HCT116 (cell line): ENCODE measurements at regions not wholly inside any gene's neighbourhood (a gene's known extent, or its start where the extent isn't known, plus 50 kb on each side); places are given as distances from the start of the nearest gene placed in this dataset.
"Not testable (repeated sequence)": the region's sequence is repeated elsewhere in the genome, so short reads cannot be mapped to it uniquely, and the experiment has no call there.

ENCODE experiments used
- ATAC-seq: fragments of 200-7000 bp; cut with Tn5 transposase; 2 replicates; pipeline ENCODE4 v1.9.1; 2020; ENCODE audit warnings: mild to moderate bottlenecking, moderate library complexity
- BruUV-seq: library from RNA; stranded (reverse); fragments of 400-500 nt; replicated peaks from 2 replicates; lab custom pipeline; 2021; lab: Mats Ljungman, UMichigan
- CTCF ChIA-PET: fragments of 300-600 bp; sonication (Branson Sonifier 250); formaldehyde crosslinking; loops from one replicate; lab custom pipeline; 2021; ENCODE audit warnings: antibody characterized with exemption; lab: Charles Lee
- POLR2A ChIA-PET: fragments of 300-600, 350-600 bp; sonication (Branson Sonifier 250); formaldehyde crosslinking; loops from one replicate; lab custom pipeline; 2021; ENCODE audit warnings: antibody characterized with exemption; lab: Charles Lee
- RAD21 ChIA-PET, 2 experiments: fragments of 300-600 bp; sonication (Branson Sonifier 250); formaldehyde crosslinking; loops; one replicate each; lab custom pipeline; 2023; ENCODE audit warnings: low total read pairs in 2 of 2; ENCODE audit not compliant: uncharacterized antibody in 2 of 2, unreplicated experiment in 2 of 2, low non-redundant PET in 1 of 2; lab: Charles Lee
- DNase-seq: peaks from one replicate; pipeline ENCODE4 v3.0.0-alpha.2; 2010; ENCODE audit warnings: low read depth, low spot score
- H2AFZ ChIP-seq: fragments of 200-600 bp; shearing (Covaris generic), sonication (generic); 2 replicates; pipeline ENCODE4 v1.6.1; 2017; ENCODE audit warnings: low read depth, mixed run types, mixed read lengths, antibody characterized with exemption, low read length; ENCODE audit not compliant: poor library complexity, severe bottlenecking
- H3K27ac ChIP-seq: 2 replicates; pipeline ENCODE4 v1.5.1; 2012; ENCODE audit warnings: low read depth, low read length
- H3K27me3 ChIP-seq: fragments of 200-600 bp; sonication (generic); 2 replicates; pipeline ENCODE4 v1.6.1; 2016; ENCODE audit warnings: mixed run types, low read length, mixed read lengths; ENCODE audit not compliant: insufficient read depth
- H3K36me3 ChIP-seq, 2 experiments: fragments of 200-500 bp in 1 of 2; fragments of 200-600 bp in 1 of 2; sonication (Bioruptor generic) in 1 of 2; sonication (generic) in 1 of 2; 2 replicates each; pipeline versions ENCODE4 v1.5.1 to v1.6.1; 2014 to 2016; ENCODE audit warnings: low read length in 2 of 2, inconsistent platforms in 1 of 2, mixed read lengths in 1 of 2, mixed run types in 1 of 2; ENCODE audit not compliant: insufficient read depth in 2 of 2, control insufficient read depth in 1 of 2
- H3K4me1 ChIP-seq, 2 experiments: fragments of 200-600 bp in 1 of 2; sonication (generic) in 1 of 2; 2 replicates each; pipeline versions ENCODE4 v1.5.1 to v1.6.1; 2012 to 2017; ENCODE audit warnings: low read length in 2 of 2, inconsistent platforms in 1 of 2, mild to moderate bottlenecking in 1 of 2, mixed read lengths in 1 of 2, mixed run types in 1 of 2, moderate library complexity in 1 of 2; ENCODE audit not compliant: insufficient read depth in 2 of 2, control insufficient read depth in 1 of 2
- H3K4me2 ChIP-seq: fragments of 200-600 bp; sonication (generic); 2 replicates; pipeline ENCODE4 v1.6.1; 2017; ENCODE audit warnings: mixed run types, low read length, mixed read lengths
- H3K4me3 ChIP-seq, 2 experiments: fragments of 200-600 bp in 1 of 2; sonication (generic) in 1 of 2; replicated peaks in 1 of 2; 2 replicates each; pipeline ENCODE4 v1.5.1; 2011 to 2016; ENCODE audit warnings: low read length in 2 of 2, control low read depth in 1 of 2, low read depth in 1 of 2, mild to moderate bottlenecking in 1 of 2, mixed read lengths in 1 of 2, mixed run types in 1 of 2
- H3K79me2 ChIP-seq: fragments of 200-600 bp; sonication (generic); 2 replicates; pipeline ENCODE4 v1.6.1; 2017; ENCODE audit warnings: mild to moderate bottlenecking, mixed run types, low read length, moderate library complexity, mixed read lengths; ENCODE audit not compliant: insufficient read depth
- H3K9ac ChIP-seq: fragments of 200-600 bp; sonication (generic); 2 replicates; pipeline ENCODE4 v1.6.1; 2016; ENCODE audit warnings: low read length, mixed read lengths
- H3K9me2 ChIP-seq: fragments of 200-600 bp; sonication (generic), shearing (Covaris generic); 2 replicates; pipeline ENCODE4 v1.6.1; 2017; ENCODE audit warnings: mixed run types, mild to moderate bottlenecking, moderate library complexity; ENCODE audit not compliant: insufficient read depth
- H3K9me3 ChIP-seq, 2 experiments: fragments of 200-500 bp in 1 of 2; fragments of 200-600 bp in 1 of 2; sonication (Bioruptor generic) in 1 of 2; sonication (generic) in 1 of 2; 2 replicates each; pipeline ENCODE4 v1.6.1; 2014 to 2017; ENCODE audit warnings: low read length in 2 of 2, mixed read lengths in 2 of 2, inconsistent platforms in 1 of 2, low read depth in 1 of 2, mild to moderate bottlenecking in 1 of 2, mixed run types in 1 of 2, moderate library complexity in 1 of 2; ENCODE audit not compliant: control insufficient read depth in 1 of 2, insufficient read depth in 1 of 2
- H4K20me1 ChIP-seq: fragments of 200-600 bp; sonication (generic), shearing (Covaris generic); 2 replicates; pipeline ENCODE4 v1.6.1; 2017; ENCODE audit warnings: mixed run types, mild to moderate bottlenecking, moderate library complexity; ENCODE audit not compliant: insufficient read depth
- MAX ChIP-seq: IDR thresholded peaks from 2 replicates; pipeline ENCODE4 v1.6.1; 2012
- RAD21 ChIP-seq: IDR thresholded peaks from 2 replicates; pipeline ENCODE4 v1.6.1; 2012; ENCODE audit warnings: low read depth, mild to moderate bottlenecking
- intact Hi-C: fragments of 100-400 bp; cut with micrococcal nuclease; formaldehyde crosslinking; loops from 2 replicates; pipeline ENCODE4 v1.10.0; 2022
- TF ChIP-seq, protein P1 (sequence below), 3 experiments: fragments of 200-600 bp in 1 of 3; sonication (generic) in 1 of 3; IDR thresholded peaks in 2 of 3; conservative IDR thresholded peaks in 1 of 3; 2 replicates each; pipeline ENCODE4 v1.5.1; 2012 to 2017; ENCODE audit warnings: low read depth in 2 of 3, low read length in 2 of 3, antibody characterized with exemption in 1 of 3, borderline replicate concordance in 1 of 3, control low read depth in 1 of 3, mild to moderate bottlenecking in 1 of 3, mixed read lengths in 1 of 3, mixed run types in 1 of 3, moderate library complexity in 1 of 3; ENCODE audit not compliant: insufficient read depth in 1 of 3

- H3K27me3 ChIP-seq, H3K9ac ChIP-seq, H3K9me3 ChIP-seq, BruUV-seq, H3K9me2 ChIP-seq, H3K4me1 ChIP-seq, H3K36me3 ChIP-seq, RAD21 ChIA-PET, H3K27ac ChIP-seq, H2AFZ ChIP-seq, H4K20me1 ChIP-seq: not testable (repeated sequence)
- POLR2A ChIA-PET: interaction anchor here (0.6 kb wide), 1 partner anchor 209 kb away, joined by 6 read pairs; no protein-coding TSS in a partner anchor
- ATAC-seq: peak; percentile 100
- CTCF ChIA-PET: interaction anchor here (0.6 kb wide), 1 partner anchor 14 kb away, joined by 3 read pairs; no protein-coding TSS in a partner anchor
- H3K4me2 ChIP-seq: peak overlapping the region; percentile 45
- peak; percentile 68 for DNase-seq
- intact Hi-C loops: loop anchor here (10.0 kb wide), 1 partner anchor 211 kb away; no protein-coding TSS in a partner anchor
- TF ChIP-seq MAX: peak; percentile 48; the same call in 1 of the 2 replicates
- TF ChIP-seq, protein P1, sequence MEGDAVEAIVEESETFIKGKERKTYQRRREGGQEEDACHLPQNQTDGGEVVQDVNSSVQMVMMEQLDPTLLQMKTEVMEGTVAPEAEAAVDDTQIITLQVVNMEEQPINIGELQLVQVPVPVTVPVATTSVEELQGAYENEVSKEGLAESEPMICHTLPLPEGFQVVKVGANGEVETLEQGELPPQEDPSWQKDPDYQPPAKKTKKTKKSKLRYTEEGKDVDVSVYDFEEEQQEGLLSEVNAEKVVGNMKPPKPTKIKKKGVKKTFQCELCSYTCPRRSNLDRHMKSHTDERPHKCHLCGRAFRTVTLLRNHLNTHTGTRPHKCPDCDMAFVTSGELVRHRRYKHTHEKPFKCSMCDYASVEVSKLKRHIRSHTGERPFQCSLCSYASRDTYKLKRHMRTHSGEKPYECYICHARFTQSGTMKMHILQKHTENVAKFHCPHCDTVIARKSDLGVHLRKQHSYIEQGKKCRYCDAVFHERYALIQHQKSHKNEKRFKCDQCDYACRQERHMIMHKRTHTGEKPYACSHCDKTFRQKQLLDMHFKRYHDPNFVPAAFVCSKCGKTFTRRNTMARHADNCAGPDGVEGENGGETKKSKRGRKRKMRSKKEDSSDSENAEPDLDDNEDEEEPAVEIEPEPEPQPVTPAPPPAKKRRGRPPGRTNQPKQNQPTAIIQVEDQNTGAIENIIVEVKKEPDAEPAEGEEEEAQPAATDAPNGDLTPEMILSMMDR (IDR thresholded peaks at IDR 0.05 in 2 of 3, conservative IDR thresholded peaks at IDR 0.05 in 1 of 3; ENCODE audit: borderline replicate concordance in 1 of 3, insufficient read depth in 1 of 3, low read depth in 2 of 3, low read length in 2 of 3): peak; percentile 29 to 54 (median 39); a peak in 5 of 6 replicates
- TF ChIP-seq RAD21: peak; percentile 60
- TF ChIP-seq, all 23 proteins: peak for 3; not testable (repeated sequence) for 20
- H3K4me3 ChIP-seq, H3K79me2 ChIP-seq: not testable (repeated sequence)
These were observed 672.1 kb upstream of the DEFB115 start for GRCh38 chr20:30585244-30585796.

DNA sequence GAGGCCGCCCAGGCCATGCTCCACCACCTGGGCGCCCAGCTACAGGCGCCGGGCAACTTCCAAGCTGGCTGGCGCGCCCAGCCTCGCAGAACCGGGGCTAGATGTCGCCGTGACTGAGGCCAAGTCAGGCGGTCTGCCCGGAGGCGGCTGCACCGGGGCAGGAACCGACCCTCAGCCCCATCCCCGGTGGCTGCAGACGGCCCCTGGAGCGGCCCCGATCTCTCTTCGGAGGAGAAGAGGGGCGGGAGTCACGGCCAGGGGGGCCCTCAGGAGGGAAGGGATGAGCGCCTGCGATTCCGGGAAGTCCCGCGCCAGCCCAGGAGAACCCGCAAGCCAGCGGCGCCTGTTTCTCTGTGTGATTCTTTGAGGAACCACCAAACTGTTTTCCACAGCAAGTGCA is 671.3 kb upstream of the DEFB115 start:
- not testable (repeated sequence) for ATAC-seq, H3K27me3 ChIP-seq, H2AFZ ChIP-seq

More for the DNA sequence above, 671.3 kb upstream of the DEFB115 start:
- H3K9ac ChIP-seq, H3K9me3 ChIP-seq, RAD21 ChIA-PET, H3K4me3 ChIP-seq, DNase-seq, CTCF ChIA-PET, H3K4me1 ChIP-seq, POLR2A ChIA-PET, H3K36me3 ChIP-seq, H3K27ac ChIP-seq, H3K79me2 ChIP-seq, H3K4me2 ChIP-seq, H3K9me2 ChIP-seq, BruUV-seq, H4K20me1 ChIP-seq: not testable (repeated sequence)
- intact Hi-C loops: loop anchor here (10.0 kb wide), 1 partner anchor 211 kb away; no protein-coding TSS in a partner anchor
